SK-N-SH (cell line): ENCODE measurements at regions not wholly inside any gene's neighbourhood (a gene's known extent, or its start where the extent isn't known, plus 50 kb on each side); places are given as distances from the start of the nearest gene placed in this dataset.

Source experiments
- CTCF ChIA-PET: fragments of 300-600, 350-600 bp; formaldehyde crosslinking; extraction: SDS; loops from one replicate; lab custom pipeline; 2021; lab: Yijun Ruan, JAX
- POLR2A ChIA-PET: fragments of 350-600 bp; sonication (Branson Sonifier 250); formaldehyde crosslinking; extraction: SDS; loops from one replicate; lab custom pipeline; 2020; ENCODE audit warnings: antibody characterized with exemption, inconsistent platforms; lab: Yijun Ruan, JAX
- DNase-seq: peaks from one replicate; pipeline ENCODE4 v3.0.0; 2012
- H2AFZ ChIP-seq: fragments of 200-600 bp; sonication (generic); 2 replicates; pipeline ENCODE4 v1.8.1; 2016; ENCODE audit warnings: antibody characterized with exemption, mild to moderate bottlenecking, low read depth
- H3F3A ChIP-seq: fragments of 200-600 bp; sonication (generic); replicated peaks from 2 replicates; pipeline ENCODE3; 2016; ENCODE audit warnings: antibody characterized with exemption, mild to moderate bottlenecking; ENCODE audit not compliant: insufficient read depth
- H3K27ac ChIP-seq, 2 experiments: fragments of 200-500 bp in 1 of 2; fragments of 200-600 bp in 1 of 2; sonication (Bioruptor generic) in 1 of 2; sonication (generic), shearing (Covaris generic) in 1 of 2; 2 replicates each; pipeline versions ENCODE4 v1.5.1 to v1.6.1; 2014 to 2016; ENCODE audit warnings: low read depth in 2 of 2, inconsistent platforms in 1 of 2, low read length in 1 of 2, mild to moderate bottlenecking in 1 of 2, mixed read lengths in 1 of 2
- H3K27me3 ChIP-seq: fragments of 200-600 bp; sonication (generic), shearing (Covaris generic); 2 replicates; pipeline ENCODE4 v1.6.1; 2016; ENCODE audit warnings: mixed run types; ENCODE audit not compliant: insufficient read depth
- H3K36me3 ChIP-seq, 2 experiments: fragments of 200-500 bp in 1 of 2; fragments of 200-600 bp in 1 of 2; sonication (Bioruptor generic) in 1 of 2; sonication (generic) in 1 of 2; replicated peaks in 1 of 2; 2 replicates each; pipeline versions ENCODE3 to v1.5.1; 2014 to 2016; ENCODE audit warnings: low read length in 1 of 2, mild to moderate bottlenecking in 1 of 2; ENCODE audit not compliant: insufficient read depth in 2 of 2, control insufficient read depth in 1 of 2
- H3K4me1 ChIP-seq, 2 experiments: fragments of 200-500 bp in 1 of 2; fragments of 200-600 bp in 1 of 2; sonication (Bioruptor generic) in 1 of 2; sonication (generic), shearing (Covaris generic) in 1 of 2; 2 replicates each; pipeline versions ENCODE4 v1.5.1 to v1.6.1; 2014 to 2016; ENCODE audit warnings: low read depth in 1 of 2, low read length in 1 of 2, mixed run types in 1 of 2; ENCODE audit not compliant: insufficient read depth in 2 of 2, control insufficient read depth in 1 of 2
- H3K4me2 ChIP-seq: fragments of 200-600 bp; sonication (generic), shearing (Covaris generic); 2 replicates; pipeline ENCODE4 v1.6.1; 2017; ENCODE audit warnings: mixed run types
- H3K4me3 ChIP-seq, 2 experiments: fragments of 200-500 bp in 1 of 2; fragments of 200-600 bp in 1 of 2; sonication (Bioruptor generic) in 1 of 2; sonication (generic), shearing (Covaris generic) in 1 of 2; 2 replicates each; pipeline versions ENCODE4 v1.5.1 to v1.8.1; 2014 to 2016; ENCODE audit warnings: low read depth in 2 of 2, inconsistent platforms in 1 of 2, low read length in 1 of 2, mild to moderate bottlenecking in 1 of 2, mixed read lengths in 1 of 2, moderate library complexity in 1 of 2
- H3K79me2 ChIP-seq: fragments of 200-600 bp; sonication (generic); 2 replicates; pipeline ENCODE4 v1.8.1; 2017; ENCODE audit warnings: mild to moderate bottlenecking; ENCODE audit not compliant: insufficient read depth
- H3K9ac ChIP-seq: fragments of 200-600 bp; sonication (generic); 2 replicates; pipeline ENCODE4 v1.6.1; 2017; ENCODE audit warnings: mixed run types
- H3K9me2 ChIP-seq: fragments of 200-600 bp; sonication (generic); 2 replicates; pipeline ENCODE4 v1.6.1; 2017; ENCODE audit warnings: mixed run types
- H3K9me3 ChIP-seq: fragments of 200-600 bp; sonication (generic); 2 replicates; pipeline ENCODE4 v1.6.1; 2017; ENCODE audit warnings: mixed run types, mild to moderate bottlenecking, moderate library complexity
- H4K20me1 ChIP-seq: fragments of 200-600 bp; sonication (generic); 2 replicates; pipeline ENCODE4 v1.6.1; 2017; ENCODE audit warnings: mild to moderate bottlenecking, mixed run types; ENCODE audit not compliant: insufficient read depth
- CHD2 ChIP-seq: fragments of 150-350 bp; IDR thresholded peaks from 2 replicates; pipeline ENCODE4 v1.6.1; 2018; ENCODE audit warnings: low read length; ENCODE audit not compliant: partially characterized antibody
- EP300 ChIP-seq, 2 experiments: IDR thresholded peaks; 2 replicates each; pipeline versions ENCODE4 v1.4.0 to v1.6.1; 2012; ENCODE audit warnings: borderline replicate concordance in 1 of 2, low read depth in 1 of 2, low read length in 1 of 2
- FOXM1 ChIP-seq: IDR thresholded peaks from 2 replicates; pipeline ENCODE4 v1.4.0; 2012; ENCODE audit warnings: low read depth, mild to moderate bottlenecking
- GATA2 ChIP-seq: sonication (generic); formaldehyde crosslinking; IDR thresholded peaks from 2 replicates; pipeline ENCODE4 v1.5.0; 2020; ENCODE audit warnings: mild to moderate bottlenecking, missing genetic modification reagents
- POLR2AphosphoS5 ChIP-seq: IDR thresholded peaks from 2 replicates; pipeline ENCODE4 v1.6.1; 2012; ENCODE audit warnings: low read depth, low read length
- RAD21 ChIP-seq: IDR thresholded peaks from 2 replicates; pipeline ENCODE4 v1.6.1; 2012; ENCODE audit warnings: mild to moderate bottlenecking, low read length
- RCOR1 ChIP-seq: fragments of 150-350 bp; IDR thresholded peaks from 2 replicates; pipeline ENCODE4 v1.6.1; 2017; ENCODE audit warnings: antibody characterized with exemption, low read length
- RXRA ChIP-seq: IDR thresholded peaks from 2 replicates; pipeline ENCODE4 v1.4.0; 2012; ENCODE audit warnings: low read depth, mild to moderate bottlenecking, borderline replicate concordance
- SIN3A ChIP-seq: IDR thresholded peaks from 2 replicates; pipeline ENCODE4 v1.6.1; 2012; ENCODE audit warnings: low read depth, mild to moderate bottlenecking, low read length, moderate library complexity, borderline replicate concordance
- YY1 ChIP-seq: IDR thresholded peaks from 2 replicates; pipeline ENCODE4 v1.4.0; 2012; ENCODE audit warnings: low read depth, mild to moderate bottlenecking
- WGBS: methylation state at CpG from one replicate; pipeline ENCODE4 v1.1.6; 2017; ENCODE audit warnings: low lambda C conversion rate; 5-methylcytosine and 5-hydroxymethylcytosine counted together
- TF ChIP-seq, protein P1 (sequence below): fragments of 150-350 bp; IDR thresholded peaks from 2 replicates; pipeline ENCODE4 v1.6.1; 2017; ENCODE audit warnings: antibody characterized with exemption, low read length, low read depth, borderline replicate concordance
- TF ChIP-seq, protein P2 (sequence below): fragments of 200-600 bp; sonication (generic); IDR thresholded peaks from 2 replicates; pipeline ENCODE4 v1.6.1; 2017; ENCODE audit warnings: antibody characterized with exemption, mild to moderate bottlenecking, moderate library complexity

DNA sequence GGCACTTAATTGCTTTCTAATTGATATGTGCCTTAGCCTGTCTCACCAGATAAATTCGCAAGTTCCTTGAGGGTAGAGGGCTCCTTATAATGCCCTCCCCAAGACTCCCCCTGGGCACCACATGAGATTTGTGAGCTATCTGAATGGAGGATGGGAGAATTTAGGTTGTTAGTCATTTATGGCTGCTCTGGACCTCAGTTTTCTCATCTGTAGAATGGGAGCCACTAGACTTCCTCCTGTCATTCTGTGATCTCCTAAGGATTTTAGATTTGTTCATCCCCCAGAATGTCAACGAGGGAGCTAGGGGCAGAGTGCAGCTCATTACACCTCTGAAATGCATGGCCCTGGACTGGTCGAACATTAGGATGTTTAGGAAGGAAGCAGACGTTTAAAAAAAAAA lies 294.6 kb downstream of the MIAT start:
- CTCF ChIA-PET: interaction anchor here (1.0 to 2.2 kb wide), 3 partner anchors 9 to 195 kb away, joined by 3 to 12 read pairs (median 3); no protein-coding TSS in a partner anchor
- H3K9me2 ChIP-seq: no peaks in the 10 kb centered on the region
- DNase-seq: peak; percentile 9
- peaks cover 0 to 18% of the 10 kb centered on the region in 2 experiments; a peak in 2 of 4 replicates for H3K4me1 ChIP-seq
- no peaks in the 10 kb centered on the region for H3F3A ChIP-seq
- H2AFZ ChIP-seq: no peak overlapping the region
- POLR2A ChIA-PET: no interaction called here
- H3K27me3 ChIP-seq: peaks cover 26% of the 10 kb centered on the region
- no peaks in the 10 kb centered on the region for H4K20me1 ChIP-seq
- no peaks in the 10 kb centered on the region for H3K79me2 ChIP-seq
- no peak overlapping the region for H3K4me2 ChIP-seq
- no peak overlapping the region for H3K9ac ChIP-seq
- no peaks in the 10 kb centered on the region for H3K36me3 ChIP-seq
- H3K4me3 ChIP-seq: no peak overlapping the region
- peak overlapping the region in 1 of 2 experiments; percentile 80; a peak in 1 of 4 replicates for H3K27ac ChIP-seq
- 24% methylated on average over 4 of the region's 4 CpGs for whole genome bisulfite sequencing
- no peaks in the 10 kb centered on the region for H3K9me3 ChIP-seq
- no peak for TF ChIP-seq EP300 (IDR thresholded peaks at IDR 0.05; ENCODE audit: borderline replicate concordance in 1 of 2, low read depth in 1 of 2, low read length in 1 of 2)
- TF ChIP-seq RAD21: no peak
- no peak for TF ChIP-seq RXRA
- no peak for TF ChIP-seq GATA2
- no peak for TF ChIP-seq FOXM1
- TF ChIP-seq, protein P1, sequence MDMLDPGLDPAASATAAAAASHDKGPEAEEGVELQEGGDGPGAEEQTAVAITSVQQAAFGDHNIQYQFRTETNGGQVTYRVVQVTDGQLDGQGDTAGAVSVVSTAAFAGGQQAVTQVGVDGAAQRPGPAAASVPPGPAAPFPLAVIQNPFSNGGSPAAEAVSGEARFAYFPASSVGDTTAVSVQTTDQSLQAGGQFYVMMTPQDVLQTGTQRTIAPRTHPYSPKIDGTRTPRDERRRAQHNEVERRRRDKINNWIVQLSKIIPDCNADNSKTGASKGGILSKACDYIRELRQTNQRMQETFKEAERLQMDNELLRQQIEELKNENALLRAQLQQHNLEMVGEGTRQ: no peak
- no peak for TF ChIP-seq POLR2AphosphoS5
- no peak for TF ChIP-seq CHD2
- no peak for TF ChIP-seq SIN3A
- TF ChIP-seq, protein P2, sequence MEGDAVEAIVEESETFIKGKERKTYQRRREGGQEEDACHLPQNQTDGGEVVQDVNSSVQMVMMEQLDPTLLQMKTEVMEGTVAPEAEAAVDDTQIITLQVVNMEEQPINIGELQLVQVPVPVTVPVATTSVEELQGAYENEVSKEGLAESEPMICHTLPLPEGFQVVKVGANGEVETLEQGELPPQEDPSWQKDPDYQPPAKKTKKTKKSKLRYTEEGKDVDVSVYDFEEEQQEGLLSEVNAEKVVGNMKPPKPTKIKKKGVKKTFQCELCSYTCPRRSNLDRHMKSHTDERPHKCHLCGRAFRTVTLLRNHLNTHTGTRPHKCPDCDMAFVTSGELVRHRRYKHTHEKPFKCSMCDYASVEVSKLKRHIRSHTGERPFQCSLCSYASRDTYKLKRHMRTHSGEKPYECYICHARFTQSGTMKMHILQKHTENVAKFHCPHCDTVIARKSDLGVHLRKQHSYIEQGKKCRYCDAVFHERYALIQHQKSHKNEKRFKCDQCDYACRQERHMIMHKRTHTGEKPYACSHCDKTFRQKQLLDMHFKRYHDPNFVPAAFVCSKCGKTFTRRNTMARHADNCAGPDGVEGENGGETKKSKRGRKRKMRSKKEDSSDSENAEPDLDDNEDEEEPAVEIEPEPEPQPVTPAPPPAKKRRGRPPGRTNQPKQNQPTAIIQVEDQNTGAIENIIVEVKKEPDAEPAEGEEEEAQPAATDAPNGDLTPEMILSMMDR: no peak
- TF ChIP-seq, all 33 proteins: peak for 0

DNA sequence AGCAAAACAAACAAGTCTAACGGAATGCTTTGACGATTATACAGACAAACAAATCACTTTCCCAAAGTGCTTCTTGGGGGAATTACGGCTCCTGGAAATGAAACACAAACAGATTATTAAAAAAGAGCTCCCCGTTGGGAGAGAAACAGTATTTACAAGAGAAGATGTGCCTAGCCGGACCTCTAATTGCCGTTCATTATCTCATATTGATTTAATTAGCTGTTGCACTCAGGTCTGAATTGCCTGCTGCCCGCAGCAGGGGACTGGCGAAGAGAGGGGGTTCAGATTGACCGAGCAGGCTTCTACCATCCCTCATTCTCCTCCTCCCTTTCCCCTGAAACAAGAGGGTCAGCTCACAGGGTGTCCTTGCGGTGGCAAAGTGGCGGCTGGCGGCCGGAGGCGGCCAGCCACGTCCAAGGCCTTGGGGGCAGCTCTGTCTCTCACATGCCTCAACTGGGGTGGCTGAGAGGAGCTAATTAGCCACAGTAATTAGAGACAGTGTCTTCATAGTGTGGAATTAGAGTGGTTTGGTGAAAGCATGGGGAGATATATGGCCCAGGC lies 295.1 kb downstream of the MIAT start:
- no peak overlapping the region for H3K9ac ChIP-seq
- no peak overlapping the region for H3K4me2 ChIP-seq
- H3K79me2 ChIP-seq: no peaks in the 10 kb centered on the region
- H3K27ac ChIP-seq: peak overlapping the region in 1 of 2 experiments; percentile 80; a peak in 1 of 4 replicates
- H3K27me3 ChIP-seq: peaks cover 26% of the 10 kb centered on the region
- ChIA-PET POLR2A (no interaction called here), CTCF (interaction anchor here (1.0 to 2.2 kb wide), 4 partner anchors 10 to 195 kb away, joined by 3 to 12 read pairs (median 3); no protein-coding TSS in a partner anchor)
- H4K20me1 ChIP-seq: no peaks in the 10 kb centered on the region
- peak; percentile 72 for DNase-seq
- no peaks in the 10 kb centered on the region for H3K36me3 ChIP-seq
- peaks cover 0 to 19% of the 10 kb centered on the region in 2 experiments; a peak in 2 of 4 replicates for H3K4me1 ChIP-seq
- no peaks in the 10 kb centered on the region for H3K9me2 ChIP-seq
- 9% methylated on average over 15 of the region's 15 CpGs for WGBS
- no peaks in the 10 kb centered on the region for H3K9me3 ChIP-seq
- H2AFZ ChIP-seq: no peak overlapping the region
- TF ChIP-seq RCOR1 (0 out of 2 replicates have a peak, but pooled peaks have one; percentile 3), CHD2 (no peak), YY1 (no peak)
- H3F3A ChIP-seq: no peaks in the 10 kb centered on the region
- no peak overlapping the region; a peak in 1 of 4 replicates for H3K4me3 ChIP-seq
